HEK293 (cell line): ENCODE measurements at regions not wholly inside any gene's neighbourhood (a gene's known extent, or its start where the extent isn't known, plus 50 kb on each side); places are given as distances from the start of the nearest gene placed in this dataset.

ENCODE experiments used
- CTCF ChIP-seq: fragments of 450-650 bp; formaldehyde crosslinking; IDR thresholded peaks from 2 replicates; pipeline ENCODE4 v1.5.1; 2016; ENCODE audit warnings: missing biosample characterization, missing genetic modification characterization
- ZNF112 ChIP-seq: fragments of 450-650 bp; formaldehyde crosslinking; IDR thresholded peaks from 2 replicates; pipeline ENCODE4 v1.5.0; 2017; ENCODE audit warnings: missing biosample characterization, missing genetic modification characterization
- ZNF350 ChIP-seq: fragments of 450-650 bp; formaldehyde crosslinking; IDR thresholded peaks from 2 replicates; pipeline ENCODE4 v1.5.0; 2017; ENCODE audit warnings: missing biosample characterization, mild to moderate bottlenecking, missing genetic modification characterization
- ZNF600 ChIP-seq: fragments of 450-650 bp; formaldehyde crosslinking; IDR thresholded peaks from 2 replicates; pipeline ENCODE4 v1.5.1; 2016; ENCODE audit warnings: missing biosample characterization, missing genetic modification characterization

- TF ChIP-seq ZNF350 (tag by site-specific recombination) (no peak), ZNF600 (tag by site-specific recombination) (no peak), ZNF112 (tag by site-specific recombination) (no peak), CTCF (tag by site-specific recombination) (no peak)
Observed at GRCh38 chr12:17666641-17667324, 423.2 kb downstream of the RERGL start.
